Activated CD8-positive, alpha-beta T cell treated with anti-CD3 and anti-CD28 coated beads for 36 hours (primary cell): ENCODE measurements at regions not wholly inside any gene's neighbourhood (a gene's known extent, or its start where the extent isn't known, plus 50 kb on each side); places are given as distances from the start of the nearest gene placed in this dataset.
"Not testable (repeated sequence)": the region's sequence is repeated elsewhere in the genome, so short reads cannot be mapped to it uniquely, and the experiment has no call there.

Source experiments
- ATAC-seq: fragments of 200-7000 bp; cut with Tn5 transposase; one replicate; pipeline ENCODE4 v1.10.0; 2021; ENCODE audit warnings: mild to moderate bottlenecking, moderate library complexity
- CTCF ChIA-PET: fragments of 350-600 bp; sonication (Branson Sonifier 250); formaldehyde crosslinking; loops from one replicate; lab custom pipeline; 2021; ENCODE audit warnings: antibody characterized with exemption; lab: Charles Lee
- POLR2A ChIA-PET: fragments of 350-600 bp; sonication (Branson Sonifier 250); formaldehyde crosslinking; loops from one replicate; lab custom pipeline; 2021; ENCODE audit warnings: antibody characterized with exemption; lab: Charles Lee
- DNase-seq: peaks from one replicate; pipeline ENCODE4 v3.0.0-alpha.2; 2020
- H3K27ac Mint-ChIP-seq: one replicate; pipeline ENCODE4 v1.8.0; 2021; ENCODE audit warnings: mild to moderate bottlenecking, mixed read lengths
- H3K27me3 Mint-ChIP-seq: one replicate; pipeline ENCODE4 v1.8.0; 2021; ENCODE audit warnings: mixed read lengths
- H3K36me3 Mint-ChIP-seq: one replicate; pipeline ENCODE4 v1.8.0; 2021; ENCODE audit warnings: low read depth, mixed read lengths
- H3K4me1 Mint-ChIP-seq: one replicate; pipeline ENCODE4 v1.8.0; 2021; ENCODE audit warnings: low read depth, mixed read lengths
- H3K4me3 Mint-ChIP-seq: one replicate; pipeline ENCODE4 v1.8.0; 2021; ENCODE audit warnings: mild to moderate bottlenecking, moderate library complexity, mixed read lengths
- H3K9me3 Mint-ChIP-seq: one replicate; pipeline ENCODE4 v1.8.0; 2021; ENCODE audit warnings: mixed read lengths
- intact Hi-C: fragments of 100-400 bp; cut with micrococcal nuclease; formaldehyde crosslinking; loops from one replicate; pipeline ENCODE4 v1.10.0; 2022
- TF ChIP-seq, protein P1 (sequence below): fragments of 200-600 bp; IDR thresholded peaks from one replicate; pipeline ENCODE4 v1.8.0; 2022; ENCODE audit warnings: antibody characterized with exemption, mild to moderate bottlenecking

DNA sequence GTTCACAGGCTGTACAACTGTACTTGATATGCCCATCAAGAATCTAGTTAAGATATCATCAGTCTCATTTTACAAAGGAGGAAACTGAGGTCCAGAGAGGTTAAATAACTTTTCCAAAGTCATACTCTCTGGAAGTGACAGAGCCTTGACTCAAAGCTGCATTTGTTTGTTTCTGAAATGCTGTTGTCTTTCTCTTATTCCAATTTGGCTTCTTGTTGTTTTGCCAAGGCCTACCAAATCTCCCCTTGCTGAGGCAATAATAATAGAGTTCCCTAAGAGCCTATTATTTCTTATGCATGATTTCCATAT, 79.8 kb upstream of the C12orf71 start:
- CTCF ChIA-PET = interaction anchor here (0.9 to 1.1 kb wide), 2 partner anchors 21 to 144 kb away, joined by 3 read pairs; no protein-coding TSS in a partner anchor
- H3K27me3 Mint-ChIP-seq = no peaks in the 10 kb centered on the region
- no peaks in the 10 kb centered on the region for H3K36me3 Mint-ChIP-seq
- H3K27ac Mint-ChIP-seq = no peak overlapping the region
- POLR2A ChIA-PET = no interaction called here
- TF ChIP-seq, protein P1, sequence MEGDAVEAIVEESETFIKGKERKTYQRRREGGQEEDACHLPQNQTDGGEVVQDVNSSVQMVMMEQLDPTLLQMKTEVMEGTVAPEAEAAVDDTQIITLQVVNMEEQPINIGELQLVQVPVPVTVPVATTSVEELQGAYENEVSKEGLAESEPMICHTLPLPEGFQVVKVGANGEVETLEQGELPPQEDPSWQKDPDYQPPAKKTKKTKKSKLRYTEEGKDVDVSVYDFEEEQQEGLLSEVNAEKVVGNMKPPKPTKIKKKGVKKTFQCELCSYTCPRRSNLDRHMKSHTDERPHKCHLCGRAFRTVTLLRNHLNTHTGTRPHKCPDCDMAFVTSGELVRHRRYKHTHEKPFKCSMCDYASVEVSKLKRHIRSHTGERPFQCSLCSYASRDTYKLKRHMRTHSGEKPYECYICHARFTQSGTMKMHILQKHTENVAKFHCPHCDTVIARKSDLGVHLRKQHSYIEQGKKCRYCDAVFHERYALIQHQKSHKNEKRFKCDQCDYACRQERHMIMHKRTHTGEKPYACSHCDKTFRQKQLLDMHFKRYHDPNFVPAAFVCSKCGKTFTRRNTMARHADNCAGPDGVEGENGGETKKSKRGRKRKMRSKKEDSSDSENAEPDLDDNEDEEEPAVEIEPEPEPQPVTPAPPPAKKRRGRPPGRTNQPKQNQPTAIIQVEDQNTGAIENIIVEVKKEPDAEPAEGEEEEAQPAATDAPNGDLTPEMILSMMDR = no peak
- H3K9me3 Mint-ChIP-seq = peaks cover 2% of the 10 kb centered on the region
- intact Hi-C loops = no loop called here
- no peak overlapping the region for H3K4me3 Mint-ChIP-seq
- peaks cover 4% of the 10 kb centered on the region for H3K4me1 Mint-ChIP-seq
- DNase-seq = no peak
- no peak for ATAC-seq

DNA sequence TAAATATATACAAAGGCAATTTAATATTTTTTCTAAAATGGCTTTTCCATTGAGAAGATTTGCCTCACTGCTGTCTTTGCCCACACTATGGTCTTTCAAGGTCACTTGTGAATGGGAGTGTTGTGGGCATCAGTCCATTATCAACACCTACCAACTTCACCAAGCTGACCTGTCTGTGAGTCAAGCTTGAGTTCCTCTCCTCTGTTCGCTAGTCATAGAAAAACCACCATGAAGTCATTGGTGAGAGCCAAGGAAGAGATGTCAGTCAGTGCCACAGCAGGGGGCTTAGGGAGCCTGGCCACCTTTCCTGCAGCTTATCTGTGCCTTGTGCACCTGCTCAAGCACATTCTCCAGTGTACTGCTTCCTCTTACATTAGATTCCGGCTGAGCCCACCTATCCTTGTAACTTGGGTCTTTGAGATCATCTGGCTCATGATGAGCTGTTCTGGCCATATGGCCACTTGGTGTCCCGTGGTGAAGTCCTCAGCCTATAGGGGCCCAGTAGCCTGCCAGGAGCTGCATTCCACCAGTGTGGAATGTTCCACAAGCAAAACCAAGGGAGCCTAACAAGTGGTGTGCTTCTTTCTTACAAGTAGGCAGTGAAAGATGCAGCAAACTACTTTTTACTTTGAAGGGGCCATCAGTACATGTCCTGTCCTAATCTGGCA, 80.8 kb upstream of the C12orf71 start:
- Mint-ChIP-seq H3K9me3 (peaks cover 2% of the 10 kb centered on the region), H3K27me3 (no peaks in the 10 kb centered on the region), H3K4me1 (peaks cover 4% of the 10 kb centered on the region), H3K36me3 (no peaks in the 10 kb centered on the region), H3K4me3 (no peak overlapping the region), H3K27ac (no peak overlapping the region)
- POLR2A ChIA-PET = no interaction called here
- ATAC-seq (no peak), DNase-seq (no peak)
- TF ChIP-seq, protein P1 = no peak
- CTCF ChIA-PET = interaction anchor here (1.1 kb wide), 1 partner anchor 143 kb away, joined by 3 read pairs; no protein-coding TSS in a partner anchor
- intact Hi-C loops = no loop called here

DNA sequence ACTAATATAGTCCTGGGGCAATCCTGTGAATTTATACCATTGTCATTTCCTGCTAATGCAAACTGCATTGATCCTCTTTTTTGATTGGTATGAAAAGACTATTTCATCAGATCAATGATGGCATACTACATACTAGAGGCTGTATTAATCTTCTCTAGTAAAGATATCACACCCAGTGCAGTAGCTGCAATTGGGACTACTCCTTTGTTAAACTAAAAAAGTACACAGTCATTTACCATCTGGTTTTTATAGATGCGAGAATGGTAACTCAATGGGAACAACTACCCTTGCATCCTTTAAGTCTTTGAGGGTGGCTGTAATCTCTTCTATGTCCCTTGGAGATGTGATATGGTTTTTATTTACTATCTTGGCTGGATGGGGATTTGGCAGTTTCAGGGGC, 80.2 kb upstream of the STK38L start:
- Mint-ChIP-seq H3K27ac (no peak overlapping the region), H3K27me3 (no peaks in the 10 kb centered on the region), H3K9me3 (peaks cover 2% of the 10 kb centered on the region), H3K4me1 (peaks cover 4% of the 10 kb centered on the region), H3K36me3 (no peaks in the 10 kb centered on the region), H3K4me3 (no peak overlapping the region)
- ATAC-seq = no peak
- DNase-seq = no peak
- ChIA-PET CTCF (no interaction called here), POLR2A (no interaction called here)
- intact Hi-C loops = no loop called here
- TF ChIP-seq, protein P1 = no peak

GRCh38 chr12:27164330-27165040, 79.6 kb upstream of the STK38L start:
- intact Hi-C loops = no loop called here
- TF ChIP-seq, protein P1 = no peak
- Mint-ChIP-seq H3K36me3 (no peaks in the 10 kb centered on the region), H3K27me3 (no peaks in the 10 kb centered on the region), H3K9me3 (peaks cover 2% of the 10 kb centered on the region), H3K4me1 (peaks cover 4% of the 10 kb centered on the region), H3K4me3 (no peak overlapping the region), H3K27ac (no peak overlapping the region)
- ATAC-seq (no peak), DNase-seq (no peak)
- CTCF ChIA-PET = no interaction called here
- POLR2A ChIA-PET = no interaction called here

GRCh38 chr12:27165958-27166357, 78.1 kb upstream of the STK38L start:
- H3K4me3 Mint-ChIP-seq, DNase-seq, H3K27ac Mint-ChIP-seq, H3K4me1 Mint-ChIP-seq, ATAC-seq, intact Hi-C loops, H3K27me3 Mint-ChIP-seq, H3K36me3 Mint-ChIP-seq, POLR2A ChIA-PET: not testable (repeated sequence)
- CTCF ChIA-PET = interaction anchor here (0.7 kb wide), 1 partner anchor 8 kb away, joined by 3 read pairs; no protein-coding TSS in a partner anchor
- H3K9me3 Mint-ChIP-seq = peaks cover 11% of the 10 kb centered on the region

DNA sequence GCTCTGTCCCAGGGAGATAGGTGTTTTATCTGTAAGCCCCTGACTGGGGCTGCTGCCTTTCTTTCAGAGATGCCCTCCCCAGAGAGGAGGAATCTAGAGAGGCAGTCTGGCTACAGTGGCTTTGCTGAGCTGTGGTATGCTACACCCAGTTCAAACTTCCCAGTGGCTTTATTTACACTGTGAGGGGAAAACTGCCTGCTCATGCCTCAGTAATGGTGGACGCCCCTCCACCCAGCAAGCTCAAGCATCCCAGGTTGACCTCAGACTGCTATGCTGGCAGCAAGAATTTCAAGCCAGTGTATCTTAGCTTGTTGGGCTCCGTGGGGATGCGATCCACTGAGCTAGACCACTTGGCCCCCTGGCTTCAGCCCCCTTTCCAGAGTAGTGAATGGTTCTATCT, 72.6 kb upstream of the STK38L start:
- ATAC-seq, DNase-seq, H3K36me3 Mint-ChIP-seq, POLR2A ChIA-PET, H3K4me1 Mint-ChIP-seq, H3K27me3 Mint-ChIP-seq, intact Hi-C loops, H3K27ac Mint-ChIP-seq, H3K4me3 Mint-ChIP-seq: not testable (repeated sequence)
- CTCF ChIA-PET = interaction anchor here (1.5 kb wide), 1 partner anchor 17 kb away, joined by 5 read pairs; no protein-coding TSS in a partner anchor
- peaks cover 15% of the 10 kb centered on the region for H3K9me3 Mint-ChIP-seq
